ENCODE measurements at regions not wholly inside any gene's neighbourhood (a gene's known extent, or its start where the extent isn't known, plus 50 kb on each side); places are given as distances from the start of the nearest gene placed in this dataset.

GRCh38 chr15:91622235-91622634 is 231.3 kb upstream of the SLCO3A1 start:
- TF ChIP-seq EP300 (IDR thresholded peaks at IDR 0.05) (no peak), POLR2A (IDR thresholded peaks at IDR 0.05) (no peak), CTCF (IDR thresholded peaks at IDR 0.05) (no peak)
- Histone ChIP-seq H3K27ac (no peak overlapping the region), H3K4me3 (no peak overlapping the region), H3K27me3 (no peaks in the 10 kb centered on the region), H3K36me3 (no peaks in the 10 kb centered on the region), H3K9me3 (peaks cover 0 to 5% (median 0%) of the 10 kb centered on the region in 4 donors), H3K4me1 (no peaks in the 10 kb centered on the region)
- DNase-seq (ENCODE audit: low spot score in 2 of 2) = no peak
- 69 to 72% methylated on average over 4 of the region's 4 CpGs for WGBS, 2 donors

GRCh38 chr15:91622711-91623342 is 230.7 kb upstream of the SLCO3A1 start:
- DNase-seq (ENCODE audit: low spot score in 2 of 2) = no peak
- no peak overlapping the region for H3K27ac ChIP-seq
- peaks cover 0 to 5% (median 0%) of the 10 kb centered on the region in 4 donors for H3K9me3 ChIP-seq
- TF ChIP-seq EP300 (IDR thresholded peaks at IDR 0.05) = no peak
- no peak for TF ChIP-seq CTCF (IDR thresholded peaks at IDR 0.05)
- no peak for TF ChIP-seq POLR2A (IDR thresholded peaks at IDR 0.05)
- H3K27me3 ChIP-seq = no peaks in the 10 kb centered on the region
- no peak overlapping the region for H3K4me3 ChIP-seq
- H3K4me1 ChIP-seq = no peaks in the 10 kb centered on the region
- 63 to 69% methylated on average over 8 of the region's 8 CpGs for WGBS, 2 donors
- H3K36me3 ChIP-seq = no peaks in the 10 kb centered on the region

GRCh38 chr15:91624353-91624968 is 229.0 kb upstream of the SLCO3A1 start:
- H3K4me1 ChIP-seq = no peaks in the 10 kb centered on the region
- no peak overlapping the region for H3K27ac ChIP-seq
- no peak for DNase-seq (ENCODE audit: low spot score in 2 of 2)
- 86 to 87% methylated on average over 3 of the region's 3 CpGs for WGBS, 2 donors
- peaks cover 0 to 5% (median 0%) of the 10 kb centered on the region in 4 donors for H3K9me3 ChIP-seq
- no peaks in the 10 kb centered on the region for H3K27me3 ChIP-seq
- TF ChIP-seq CTCF (IDR thresholded peaks at IDR 0.05) = no peak
- no peak for TF ChIP-seq EP300 (IDR thresholded peaks at IDR 0.05)
- no peak for TF ChIP-seq POLR2A (IDR thresholded peaks at IDR 0.05)
- H3K4me3 ChIP-seq = no peak overlapping the region
- H3K36me3 ChIP-seq = no peaks in the 10 kb centered on the region

- no peak for TF ChIP-seq POLR2A (IDR thresholded peaks at IDR 0.05)
- WGBS, 2 donors = 72 to 74% methylated on average over 6 of the region's 6 CpGs
- no peak for DNase-seq (ENCODE audit: low spot score in 2 of 2)
Observed at GRCh38 chr15:91625506-91625905, 228.0 kb upstream of the SLCO3A1 start.

GRCh38 chr15:91627473-91628278 is 225.8 kb upstream of the SLCO3A1 start:
- no peaks in the 10 kb centered on the region for H3K4me1 ChIP-seq
- 63 to 64% methylated on average over 11 of the region's 11 CpGs for WGBS, 2 donors
- TF ChIP-seq POLR2A (IDR thresholded peaks at IDR 0.05) (no peak), CTCF (IDR thresholded peaks at IDR 0.05) (no peak), EP300 (IDR thresholded peaks at IDR 0.05) (no peak)
- no peaks in the 10 kb centered on the region for H3K36me3 ChIP-seq
- no peaks in the 10 kb centered on the region for H3K27me3 ChIP-seq
- H3K9me3 ChIP-seq = peaks cover 0 to 5% (median 0%) of the 10 kb centered on the region in 4 donors
- no peak overlapping the region for H3K27ac ChIP-seq
- no peak for DNase-seq (ENCODE audit: low spot score in 2 of 2)
- H3K4me3 ChIP-seq = no peak overlapping the region

More at GRCh38 chr15:91625506-91625905, 228.0 kb upstream of the SLCO3A1 start:
- H3K9me3 ChIP-seq = peaks cover 0 to 5% (median 0%) of the 10 kb centered on the region in 4 donors
- no peak overlapping the region for H3K4me3 ChIP-seq
- H3K4me1 ChIP-seq = no peaks in the 10 kb centered on the region
- H3K36me3 ChIP-seq = no peaks in the 10 kb centered on the region
- H3K27ac ChIP-seq = no peak overlapping the region
- H3K27me3 ChIP-seq = no peaks in the 10 kb centered on the region
